Caki2 (cell line): ENCODE measurements at regions not wholly inside any gene's neighbourhood (a gene's known extent, or its start where the extent isn't known, plus 50 kb on each side); places are given as distances from the start of the nearest gene placed in this dataset.
A peak's percentile ranks its signal among the peaks of the same experiment; 100 is the strongest.

Experiments used
- DNase-seq: peaks from one replicate; pipeline ENCODE4 v3.0.0-alpha.2; 2015; ENCODE audit warnings: low read depth
- in situ Hi-C: cut with HindIII; loops from 2 replicates; pipeline ENCODE4 v1.10.0; 2016; ENCODE audit warnings: low sequenced_read_pairs, low pct_unique_long_range_greater_than_20kb, mixed read lengths

- no peak for DNase-seq
- in situ Hi-C loops: no loop called here
Observed at GRCh38 chr22:48371391-48371790, 1456.3 kb downstream of the BRD1 start.

- in situ Hi-C loops: no loop called here
- DNase-seq: no peak
Observed at GRCh38 chr22:48370508-48371325, 1457.0 kb downstream of the BRD1 start.

DNA sequence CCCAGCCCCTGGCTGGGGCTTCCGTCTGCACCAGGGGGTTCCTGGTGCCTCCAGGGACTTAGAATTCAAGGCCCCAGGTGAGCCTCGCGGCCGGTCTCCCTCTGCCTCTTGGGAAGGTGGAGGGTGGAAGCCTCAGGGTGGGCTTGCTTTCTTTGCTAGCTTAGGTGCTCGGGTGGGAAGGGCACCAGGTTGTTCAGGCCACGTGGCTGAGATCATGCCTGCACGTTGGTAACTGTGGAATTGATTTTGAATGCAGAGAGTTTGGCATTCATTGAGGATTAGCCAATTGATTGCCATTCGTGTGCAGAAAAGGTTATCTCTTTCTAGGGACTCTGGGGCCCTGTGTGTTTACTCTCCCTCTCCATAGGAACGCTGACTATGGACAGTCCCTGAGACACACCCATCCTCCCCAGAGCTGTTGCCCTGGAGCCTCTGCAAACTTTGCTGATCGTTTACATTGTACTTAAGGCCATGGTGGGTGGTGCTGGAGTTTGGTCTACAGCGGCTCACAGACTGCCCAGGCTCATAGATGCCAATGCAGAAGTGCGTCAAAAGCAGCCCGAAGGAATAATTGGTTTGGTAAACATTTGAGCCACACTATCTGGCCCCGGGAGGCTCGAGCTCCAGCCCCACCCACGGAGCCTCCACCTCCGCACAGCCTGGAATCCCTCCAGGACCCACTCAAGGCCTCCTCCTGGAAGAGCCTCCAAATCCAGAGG lies 1457.7 kb downstream of the BRD1 start:
- in situ Hi-C loops: no loop called here
- peak; percentile 8 for DNase-seq

DNA sequence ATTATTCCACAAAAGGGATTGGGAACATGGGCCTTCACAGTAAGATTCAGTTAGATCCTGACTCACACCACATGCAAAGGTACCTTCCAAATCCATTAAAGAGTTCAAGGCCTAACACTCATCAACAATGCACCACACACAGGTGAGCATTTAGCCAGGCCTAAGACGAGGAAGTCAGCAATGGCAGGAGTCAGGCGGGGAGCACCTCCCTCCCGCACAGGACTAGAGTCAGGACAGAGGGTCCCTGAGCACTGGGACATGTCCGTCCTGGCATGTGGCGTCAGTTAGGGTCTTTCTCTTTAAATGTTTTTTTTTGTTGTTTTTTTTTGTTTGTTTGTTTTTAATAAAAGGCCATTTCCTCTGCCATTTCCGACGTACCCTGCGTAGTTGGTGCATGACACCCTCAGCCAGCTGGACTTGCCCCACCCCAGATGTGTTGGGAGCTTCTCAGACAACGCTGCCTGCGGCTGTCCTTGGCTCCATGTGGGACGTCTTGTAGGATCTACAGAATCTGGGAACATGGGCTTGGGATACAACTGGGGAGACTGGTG lies 1458.6 kb downstream of the BRD1 start:
- in situ Hi-C loops: no loop called here

GRCh38 chr22:48367731-48368130 lies 1459.9 kb downstream of the BRD1 start:
- DNase-seq: no peak
- in situ Hi-C loops: no loop called here

More for the DNA sequence above, 1458.6 kb downstream of the BRD1 start:
- DNase-seq: no peak

GRCh38 chr22:48366591-48366990 lies 1461.1 kb downstream of the BRD1 start:
- DNase-seq: no peak
- in situ Hi-C loops: no loop called here

GRCh38 chr22:48366056-48366455 lies 1461.6 kb downstream of the BRD1 start:
- no peak for DNase-seq
- in situ Hi-C loops: no loop called here

DNA sequence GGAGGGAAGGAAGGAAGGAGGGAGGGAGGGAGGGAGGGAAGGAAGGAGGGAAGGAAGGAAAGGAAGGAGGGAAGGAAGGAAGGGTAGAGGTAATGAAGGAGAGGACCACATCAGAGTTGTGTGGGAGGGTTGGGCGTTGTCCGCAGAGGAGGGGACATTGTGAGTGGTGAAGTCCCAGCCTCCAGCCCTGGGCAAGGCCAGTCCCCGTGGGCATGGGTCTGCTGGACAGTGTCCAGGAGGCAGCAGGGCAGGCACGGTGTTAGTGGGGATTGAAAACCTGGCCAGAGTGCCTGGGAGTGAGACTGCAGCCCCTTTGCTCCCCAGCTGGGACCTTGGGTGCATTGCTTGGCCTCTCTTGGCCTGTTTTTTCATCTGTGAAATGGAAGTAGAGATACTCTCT lies 1462.3 kb downstream of the BRD1 start:
- DNase-seq: no peak
- in situ Hi-C loops: no loop called here

- in situ Hi-C loops: no loop called here
- no peak for DNase-seq
Observed at GRCh38 chr22:48362721-48363404, 1464.8 kb downstream of the BRD1 start.

DNA sequence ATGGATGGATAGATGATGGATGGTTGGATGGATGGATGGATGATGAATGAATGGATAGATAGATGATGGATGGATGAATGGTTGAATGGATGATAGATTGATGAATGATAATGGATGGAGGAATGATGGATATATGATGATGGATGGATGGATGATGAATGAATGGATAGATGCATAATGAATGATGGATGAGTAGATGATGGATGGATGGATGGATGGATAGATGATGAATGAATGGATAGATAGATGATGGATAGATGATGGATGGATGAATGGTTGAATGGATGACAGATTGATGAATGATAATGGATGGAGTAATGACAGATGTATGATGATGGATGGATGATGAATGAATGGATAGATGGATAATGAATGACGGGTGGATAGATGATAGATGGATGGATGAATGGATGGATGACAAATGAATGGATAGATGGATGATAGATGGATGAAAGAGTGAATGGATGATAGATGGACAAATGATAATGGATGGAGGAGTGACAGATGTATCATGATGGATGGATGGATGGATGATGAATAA lies 1466.5 kb downstream of the BRD1 start:
- in situ Hi-C loops: no loop called here
- DNase-seq: no peak

DNA sequence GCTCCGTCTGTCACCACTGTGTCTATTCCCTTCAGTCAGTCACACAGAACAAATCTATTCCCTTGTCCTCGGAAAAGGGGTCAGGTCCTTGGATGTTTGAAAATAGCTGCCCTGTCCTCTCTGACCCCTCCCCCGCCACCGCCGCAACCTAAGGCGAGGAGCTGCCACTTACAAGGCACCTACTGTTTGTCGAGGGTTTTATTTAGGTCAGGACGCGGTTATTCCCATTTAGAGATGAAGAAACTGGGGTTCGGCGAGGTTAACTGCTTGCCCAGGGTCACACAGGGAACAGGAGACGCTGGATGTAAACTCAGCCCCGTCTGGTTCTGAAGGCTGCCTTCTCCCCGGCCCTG lies 1468.1 kb downstream of the BRD1 start:
- DNase-seq: no peak
- in situ Hi-C loops: no loop called here

GRCh38 chr22:48358886-48359612 lies 1468.6 kb downstream of the BRD1 start:
- no peak for DNase-seq
- in situ Hi-C loops: no loop called here

DNA sequence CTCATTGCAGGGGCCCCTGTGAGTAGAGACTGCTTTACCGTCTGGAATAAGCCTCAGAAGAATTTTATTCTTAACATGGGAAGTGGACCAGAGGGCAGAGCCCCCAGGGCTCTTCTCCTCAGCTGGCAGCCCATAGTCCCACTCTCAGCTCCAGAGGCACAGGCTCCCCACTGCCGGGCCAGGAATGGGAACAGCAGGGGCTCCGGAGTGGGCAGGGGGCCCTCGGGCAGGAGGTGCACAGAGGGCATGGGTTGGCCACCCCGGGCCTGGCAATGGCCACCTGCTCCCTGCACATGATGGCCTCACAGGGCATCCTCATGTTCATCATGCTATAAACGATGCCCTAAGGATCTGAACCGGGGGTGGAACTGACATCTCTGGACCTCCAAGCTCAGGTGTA lies 1469.7 kb downstream of the BRD1 start:
- DNase-seq: no peak
- in situ Hi-C loops: no loop called here

- in situ Hi-C loops: no loop called here
- no peak for DNase-seq
Observed at GRCh38 chr22:48357196-48357595, 1470.5 kb downstream of the BRD1 start.

DNA sequence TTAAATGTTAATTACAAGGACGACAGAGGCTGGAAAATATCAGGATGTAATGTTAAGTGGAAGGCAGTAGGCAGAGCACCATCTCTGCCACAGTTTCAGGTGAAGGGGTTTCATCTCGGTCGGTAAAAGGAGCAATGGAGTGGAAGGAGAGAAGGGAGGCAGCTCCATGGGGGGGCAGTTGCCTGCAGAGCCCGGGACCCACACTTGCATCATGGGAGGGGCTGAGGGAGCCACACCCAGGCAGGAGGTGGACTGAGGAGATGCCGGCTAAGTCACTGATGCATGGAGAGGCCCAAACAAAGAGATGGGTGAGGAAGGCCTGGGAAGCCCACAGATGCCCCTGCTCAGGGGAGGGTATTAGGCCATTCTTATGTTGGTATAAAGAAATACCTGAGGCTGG lies 1470.9 kb downstream of the BRD1 start:
- no peak for DNase-seq
- in situ Hi-C loops: no loop called here

DNA sequence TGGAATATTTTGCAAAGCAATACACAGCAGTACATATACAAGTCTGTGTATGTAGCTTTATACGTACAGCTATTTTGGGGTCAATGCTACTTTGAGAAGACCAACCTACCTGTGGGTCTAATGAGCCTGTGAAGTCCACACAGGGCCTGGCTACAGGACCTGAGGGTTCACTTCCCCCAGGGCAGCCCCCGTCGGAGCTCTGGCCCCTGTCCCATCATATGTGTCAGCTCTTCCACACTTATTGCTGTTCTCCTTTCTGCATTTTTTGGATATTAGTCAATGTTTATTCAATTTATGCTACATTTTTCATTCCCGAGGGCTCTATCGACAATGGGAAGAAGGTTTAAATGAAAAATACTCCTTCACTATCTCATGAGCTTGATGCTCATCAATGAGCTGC lies 1473.6 kb downstream of the BRD1 start:
- no peak for DNase-seq
- in situ Hi-C loops: no loop called here

GRCh38 chr22:48353116-48353947 lies 1474.3 kb downstream of the BRD1 start:
- in situ Hi-C loops: no loop called here
- DNase-seq: no peak
